ENCODE measurements at regions not wholly inside any gene's neighbourhood (a gene's known extent, or its start where the extent isn't known, plus 50 kb on each side); places are given as distances from the start of the nearest gene placed in this dataset.
"Not testable (repeated sequence)": the region's sequence is repeated elsewhere in the genome, so short reads cannot be mapped to it uniquely, and the experiment has no call there.

DNA sequence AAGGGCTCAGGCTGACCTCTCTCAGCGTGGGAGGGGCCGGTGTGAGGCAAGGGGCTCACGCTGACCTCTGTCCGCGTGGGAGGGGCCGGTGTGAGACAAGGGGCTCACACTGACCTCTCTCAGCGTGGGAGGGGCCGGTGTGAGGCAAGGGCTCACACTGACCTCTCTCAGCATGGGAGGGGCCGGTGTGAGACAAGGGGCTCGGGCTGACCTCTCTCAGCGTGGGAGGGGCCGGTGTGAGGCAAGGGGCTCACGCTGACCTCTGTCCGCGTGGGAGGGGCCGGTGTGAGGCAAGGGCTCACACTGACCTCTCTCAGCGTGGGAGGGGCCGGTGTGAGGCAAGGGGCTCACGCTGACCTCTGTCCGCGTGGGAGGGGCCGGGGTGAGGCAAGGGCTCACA lies 64.4 kb upstream of the SCGB1C1 start:
- TF ChIP-seq POLR2AphosphoS5, POLR2A (IDR thresholded peaks at IDR 0.05): not testable (repeated sequence)
- TF ChIP-seq, protein P1, sequence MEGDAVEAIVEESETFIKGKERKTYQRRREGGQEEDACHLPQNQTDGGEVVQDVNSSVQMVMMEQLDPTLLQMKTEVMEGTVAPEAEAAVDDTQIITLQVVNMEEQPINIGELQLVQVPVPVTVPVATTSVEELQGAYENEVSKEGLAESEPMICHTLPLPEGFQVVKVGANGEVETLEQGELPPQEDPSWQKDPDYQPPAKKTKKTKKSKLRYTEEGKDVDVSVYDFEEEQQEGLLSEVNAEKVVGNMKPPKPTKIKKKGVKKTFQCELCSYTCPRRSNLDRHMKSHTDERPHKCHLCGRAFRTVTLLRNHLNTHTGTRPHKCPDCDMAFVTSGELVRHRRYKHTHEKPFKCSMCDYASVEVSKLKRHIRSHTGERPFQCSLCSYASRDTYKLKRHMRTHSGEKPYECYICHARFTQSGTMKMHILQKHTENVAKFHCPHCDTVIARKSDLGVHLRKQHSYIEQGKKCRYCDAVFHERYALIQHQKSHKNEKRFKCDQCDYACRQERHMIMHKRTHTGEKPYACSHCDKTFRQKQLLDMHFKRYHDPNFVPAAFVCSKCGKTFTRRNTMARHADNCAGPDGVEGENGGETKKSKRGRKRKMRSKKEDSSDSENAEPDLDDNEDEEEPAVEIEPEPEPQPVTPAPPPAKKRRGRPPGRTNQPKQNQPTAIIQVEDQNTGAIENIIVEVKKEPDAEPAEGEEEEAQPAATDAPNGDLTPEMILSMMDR (IDR thresholded peaks at IDR 0.05) = not testable (repeated sequence)

Data from sigmoid colon (tissue), 4 donors.